Adrenal gland (tissue), 5 donors: ENCODE measurements at regions not wholly inside any gene's neighbourhood (a gene's known extent, or its start where the extent isn't known, plus 50 kb on each side); places are given as distances from the start of the nearest gene placed in this dataset.

ENCODE experiments used
- POLR2A ChIP-seq, 2 donors: fragments of 450-650 bp; IDR thresholded peaks; one replicate each; pipeline ENCODE4 v1.6.1; 2017; ENCODE audit warnings: antibody characterized with exemption in 2 of 2, mild to moderate bottlenecking in 2 of 2, moderate library complexity in 1 of 2
- TF ChIP-seq, protein P1 (sequence below), 6 experiments: fragments of 450-650 bp in 4 of 6; fragments of 200-600 bp in 2 of 6; sonication (generic) in 1 of 6; IDR thresholded peaks; 1 replicate in 5 of 6; 2 replicates in 1 of 6; pipeline versions ENCODE4 v1.5.1 to v1.8.0; 2016 to 2021; ENCODE audit warnings: antibody characterized with exemption in 6 of 6, mild to moderate bottlenecking in 2 of 6, moderate library complexity in 1 of 6
- donor health status: DM: no; HTN: no; CAD: no.

DNA sequence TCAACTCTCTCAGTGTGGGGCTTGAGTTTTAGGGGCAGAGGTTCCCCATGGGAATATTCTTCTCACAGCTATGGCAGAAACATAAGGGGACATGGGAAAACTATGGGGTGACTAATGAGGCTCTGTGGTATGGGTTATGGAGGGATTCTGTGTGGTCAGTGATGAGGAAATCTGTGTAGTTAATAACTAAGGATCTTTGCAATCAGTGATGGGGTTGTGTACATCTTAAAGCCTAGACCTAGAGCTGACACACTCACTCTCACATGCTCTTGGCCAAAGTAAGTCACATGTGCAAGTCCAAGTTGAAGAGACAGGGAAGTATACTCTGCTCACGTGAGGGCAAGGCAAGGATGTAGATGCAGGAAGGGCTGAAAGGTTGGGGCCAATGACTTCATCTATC is 86.4 kb upstream of the UXT start:
- no peak for TF ChIP-seq POLR2A (IDR thresholded peaks at IDR 0.05)
- TF ChIP-seq, protein P1, sequence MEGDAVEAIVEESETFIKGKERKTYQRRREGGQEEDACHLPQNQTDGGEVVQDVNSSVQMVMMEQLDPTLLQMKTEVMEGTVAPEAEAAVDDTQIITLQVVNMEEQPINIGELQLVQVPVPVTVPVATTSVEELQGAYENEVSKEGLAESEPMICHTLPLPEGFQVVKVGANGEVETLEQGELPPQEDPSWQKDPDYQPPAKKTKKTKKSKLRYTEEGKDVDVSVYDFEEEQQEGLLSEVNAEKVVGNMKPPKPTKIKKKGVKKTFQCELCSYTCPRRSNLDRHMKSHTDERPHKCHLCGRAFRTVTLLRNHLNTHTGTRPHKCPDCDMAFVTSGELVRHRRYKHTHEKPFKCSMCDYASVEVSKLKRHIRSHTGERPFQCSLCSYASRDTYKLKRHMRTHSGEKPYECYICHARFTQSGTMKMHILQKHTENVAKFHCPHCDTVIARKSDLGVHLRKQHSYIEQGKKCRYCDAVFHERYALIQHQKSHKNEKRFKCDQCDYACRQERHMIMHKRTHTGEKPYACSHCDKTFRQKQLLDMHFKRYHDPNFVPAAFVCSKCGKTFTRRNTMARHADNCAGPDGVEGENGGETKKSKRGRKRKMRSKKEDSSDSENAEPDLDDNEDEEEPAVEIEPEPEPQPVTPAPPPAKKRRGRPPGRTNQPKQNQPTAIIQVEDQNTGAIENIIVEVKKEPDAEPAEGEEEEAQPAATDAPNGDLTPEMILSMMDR (IDR thresholded peaks at IDR 0.05): no peak
